Hematopoietic multipotent progenitor cell treated with erythropoietin and hydrocortisone succinate and interleukin-3 and kit ligand, for 15 days (in vitro differentiated cells): ENCODE measurements at regions not wholly inside any gene's neighbourhood (a gene's known extent, or its start where the extent isn't known, plus 50 kb on each side); places are given as distances from the start of the nearest gene placed in this dataset.
"Not testable (repeated sequence)": the region's sequence is repeated elsewhere in the genome, so short reads cannot be mapped to it uniquely, and the experiment has no call there.

Experiments
- DNase-seq: peaks from one replicate; pipeline ENCODE4 v3.0.0-alpha.2; 2015; ENCODE audit warnings: low spot score

- DNase-seq = peak; percentile 67
Observed at GRCh38 chr2:224650815-224651439, 65.2 kb downstream of the CCDC195 start.

- DNase-seq = not testable (repeated sequence)
Observed at GRCh38 chr2:224647684-224648083, 62.5 kb upstream of the CUL3 start.

- no peak for DNase-seq
Observed at GRCh38 chr2:224646242-224646846, 61.2 kb upstream of the CUL3 start.

DNA sequence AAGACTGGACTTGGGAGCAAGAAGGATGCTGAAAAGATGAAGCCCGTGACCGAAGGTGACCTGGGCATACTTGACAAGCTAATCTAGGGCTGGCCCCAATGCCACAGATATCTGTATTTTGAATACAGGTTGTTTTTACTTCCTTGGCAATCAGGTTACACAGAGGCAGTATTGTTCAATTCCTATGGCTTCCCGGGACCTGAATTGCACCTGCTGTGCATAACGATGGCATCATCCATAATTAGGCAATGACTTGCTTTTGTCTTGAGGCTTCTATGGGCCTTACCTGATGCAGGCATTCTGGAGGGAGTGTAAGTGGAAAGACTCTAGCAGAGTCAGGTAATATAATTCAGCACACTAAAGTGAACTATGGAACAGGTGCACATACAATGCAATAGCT is 60.6 kb upstream of the CUL3 start:
- DNase-seq = no peak

- DNase-seq = no peak
Observed at GRCh38 chr2:224640679-224641078, 55.5 kb upstream of the CUL3 start.

- no peak for DNase-seq
Observed at GRCh38 chr2:224638301-224638823, 53.2 kb upstream of the CUL3 start.
